NCI-H2107 treated with DMSO at 0.1 percent for 48 hours (cell line): ENCODE measurements at regions not wholly inside any gene's neighbourhood (a gene's known extent, or its start where the extent isn't known, plus 50 kb on each side); places are given as distances from the start of the nearest gene placed in this dataset.
"Not testable (repeated sequence)": the region's sequence is repeated elsewhere in the genome, so short reads cannot be mapped to it uniquely, and the experiment has no call there.

Experiments used
- DNase-seq: peaks from one replicate; lab custom pipeline; 2025; ENCODE audit not compliant: unreplicated experiment; lab: John Stamatoyannopoulos, UW

DNA sequence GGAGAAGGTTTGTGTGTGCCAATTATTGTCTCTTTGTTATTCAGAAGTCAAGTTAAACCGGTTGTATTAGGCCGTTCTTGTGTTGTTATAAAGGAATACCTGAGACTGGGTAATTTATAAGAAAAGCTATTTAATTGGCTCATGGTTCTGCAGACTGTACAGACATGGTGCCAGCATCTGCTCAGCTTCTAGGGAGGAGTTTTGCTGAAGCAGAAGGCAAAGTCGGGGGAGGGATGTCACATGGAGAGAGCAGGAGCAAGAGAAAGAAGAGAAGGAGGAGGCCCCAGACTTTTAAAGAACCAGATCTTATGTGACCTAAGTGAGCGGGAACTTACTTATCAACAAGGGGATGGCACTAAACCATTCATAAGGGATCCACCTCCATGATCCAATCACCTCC lies 349.3 kb upstream of the PCDH18 start:
- no peak for DNase-seq

DNA sequence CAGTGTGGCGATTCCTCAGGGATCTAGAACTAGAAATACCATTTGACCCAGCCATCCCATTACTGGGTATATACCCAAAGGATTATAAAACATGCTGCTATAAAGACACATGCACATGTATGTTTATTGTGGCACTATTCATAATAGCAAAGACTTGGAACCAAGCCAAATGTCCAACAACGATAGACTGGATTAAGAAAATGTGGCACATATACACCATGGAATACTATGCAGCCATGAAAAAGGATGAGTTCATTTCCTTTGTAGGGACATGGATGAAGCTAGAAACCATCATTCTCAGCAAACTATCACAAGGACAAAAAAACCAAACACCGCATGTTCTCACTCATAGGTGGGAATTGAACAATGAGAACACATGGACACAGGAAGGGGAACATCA lies 335.8 kb upstream of the PCDH18 start:
- DNase-seq, result not testable (repeated sequence)

DNA sequence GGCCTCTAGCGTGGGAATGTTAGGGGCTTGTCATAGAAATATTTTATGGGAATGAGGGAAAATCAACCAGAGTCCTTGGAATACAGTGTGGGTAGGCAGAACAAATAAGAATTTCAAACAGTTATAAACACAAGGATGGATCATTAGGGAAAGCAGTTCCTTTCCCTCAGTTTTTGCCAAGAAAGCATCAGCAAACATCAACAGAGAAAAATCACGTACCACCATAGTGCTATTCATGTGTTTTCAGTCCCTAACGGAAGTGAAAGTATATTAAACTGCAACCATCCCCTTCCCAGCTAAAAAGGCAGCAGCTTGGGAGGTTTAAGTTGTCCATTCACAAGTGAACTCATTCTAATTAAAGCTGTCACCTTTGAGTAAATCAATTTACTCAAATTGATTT lies 334.4 kb upstream of the PCDH18 start:
- no peak for DNase-seq

DNA sequence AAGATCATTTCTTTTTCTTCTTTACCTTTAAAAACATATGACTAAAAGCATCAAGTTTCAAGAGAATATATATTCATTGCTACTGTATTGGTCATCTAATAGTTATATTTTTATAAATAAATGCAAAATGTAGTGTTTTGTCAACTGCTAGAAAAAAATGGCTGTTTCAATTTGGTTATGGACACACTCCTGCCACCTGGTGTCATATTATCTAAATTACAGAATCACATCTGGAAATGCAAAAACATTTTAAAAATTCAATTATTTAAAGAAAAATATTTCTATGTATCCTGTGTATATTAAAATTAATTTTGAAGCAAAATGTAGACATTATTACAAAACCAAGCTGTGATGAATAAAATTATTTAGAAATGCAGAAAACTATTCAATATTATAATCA lies 329.4 kb upstream of the PCDH18 start:
- no peak for DNase-seq

DNA sequence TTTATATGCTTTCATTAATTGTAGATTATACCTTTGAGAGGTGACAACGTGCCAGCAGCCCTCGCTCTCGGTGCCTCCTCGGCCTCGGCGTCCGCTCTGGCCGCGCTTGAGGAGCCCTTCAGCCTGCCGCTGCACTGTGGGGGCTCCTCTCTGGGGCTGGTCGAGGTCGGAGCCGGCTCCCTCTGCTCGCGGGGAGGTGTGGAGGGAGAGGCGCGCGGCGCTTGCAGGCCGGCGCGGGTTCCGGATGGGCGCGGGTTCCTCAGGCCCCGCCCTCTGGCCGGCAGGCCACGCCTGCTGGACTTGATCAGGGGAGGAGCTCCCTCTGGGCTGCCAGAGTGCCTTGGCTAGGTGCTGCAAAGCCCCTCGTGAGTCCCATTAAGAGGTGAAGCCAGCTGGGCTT lies 321.1 kb upstream of the PCDH18 start:
- DNase-seq, result no peak

DNA sequence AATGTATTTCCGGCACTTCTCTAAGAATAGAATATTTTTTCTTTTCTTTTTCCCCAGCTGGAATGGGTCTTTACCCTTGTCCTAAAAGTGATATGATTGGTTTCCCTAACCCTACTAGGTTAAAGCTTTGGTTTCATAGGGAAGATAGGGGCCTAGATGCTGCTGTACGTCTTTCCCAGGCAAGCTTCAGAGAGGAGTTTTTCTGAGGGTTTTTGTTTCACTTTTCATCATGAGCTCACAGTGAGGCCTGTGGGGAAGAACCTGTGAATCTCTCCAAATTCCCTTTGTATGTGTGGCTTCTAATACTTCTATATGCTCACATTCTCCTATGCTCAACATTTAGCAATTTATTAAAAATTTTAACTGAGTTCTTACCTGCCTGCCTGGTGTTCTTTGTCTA lies 320.0 kb upstream of the PCDH18 start:
- no peak for DNase-seq

DNA sequence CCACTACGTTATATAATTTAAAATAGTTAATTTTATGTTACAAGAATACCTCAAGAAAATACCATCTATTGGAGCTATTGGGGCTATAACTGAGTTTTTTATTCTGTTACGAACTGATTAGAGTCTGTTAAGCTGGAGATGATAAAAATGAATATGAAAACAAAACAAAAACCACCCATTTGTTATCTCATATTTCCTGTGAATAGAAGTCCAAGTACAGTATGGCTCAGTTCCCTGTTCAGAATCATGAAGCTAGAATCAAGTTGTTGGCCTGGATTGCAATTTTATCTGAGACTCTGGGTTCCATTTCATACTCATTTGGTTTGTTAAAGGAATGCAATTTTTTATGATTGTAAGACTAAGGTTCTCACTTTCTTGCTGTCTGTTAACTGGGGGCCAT lies 319.1 kb upstream of the PCDH18 start:
- DNase-seq, result no peak

DNA sequence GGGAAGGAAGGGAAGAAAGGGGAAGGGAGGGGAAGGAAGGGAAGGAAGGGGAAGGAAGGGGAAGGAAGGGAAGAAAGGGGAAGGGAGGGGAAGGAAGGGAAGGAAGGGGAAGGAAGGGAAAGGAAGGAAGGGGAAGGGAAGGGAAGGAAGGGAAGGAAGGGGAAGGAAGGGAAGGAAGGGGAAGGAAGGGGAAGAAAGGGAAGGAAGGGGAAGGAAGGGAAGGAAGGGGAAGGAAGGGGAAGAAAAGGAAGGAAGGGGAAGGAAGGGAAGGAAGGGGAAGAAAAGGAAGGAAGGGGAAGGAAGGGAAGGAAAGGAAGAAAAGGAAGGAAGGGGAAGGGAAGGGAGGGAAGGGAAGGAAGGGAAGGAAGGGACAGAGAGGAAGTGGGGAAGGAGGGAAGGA lies 295.7 kb upstream of the PCDH18 start:
- not testable (repeated sequence) for DNase-seq

DNA sequence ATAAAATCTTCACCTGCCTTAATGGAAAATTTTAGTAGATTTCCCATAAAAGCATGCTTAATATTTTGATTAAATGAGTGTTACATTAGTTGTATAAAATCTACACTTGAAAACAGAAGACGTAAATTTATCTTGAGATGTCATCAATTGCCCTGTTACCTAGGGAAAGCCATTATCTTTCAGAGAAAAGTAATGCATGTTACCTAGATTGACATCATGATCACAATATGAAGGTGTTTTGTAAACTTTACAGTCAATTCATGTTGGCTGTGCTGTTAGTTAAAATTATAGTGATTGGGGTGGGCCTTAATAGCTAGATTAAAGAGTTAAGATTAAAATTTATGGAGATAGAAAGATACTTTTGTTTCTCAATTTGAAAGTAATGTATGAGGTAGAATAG lies 293.2 kb upstream of the PCDH18 start:
- no peak for DNase-seq

DNA sequence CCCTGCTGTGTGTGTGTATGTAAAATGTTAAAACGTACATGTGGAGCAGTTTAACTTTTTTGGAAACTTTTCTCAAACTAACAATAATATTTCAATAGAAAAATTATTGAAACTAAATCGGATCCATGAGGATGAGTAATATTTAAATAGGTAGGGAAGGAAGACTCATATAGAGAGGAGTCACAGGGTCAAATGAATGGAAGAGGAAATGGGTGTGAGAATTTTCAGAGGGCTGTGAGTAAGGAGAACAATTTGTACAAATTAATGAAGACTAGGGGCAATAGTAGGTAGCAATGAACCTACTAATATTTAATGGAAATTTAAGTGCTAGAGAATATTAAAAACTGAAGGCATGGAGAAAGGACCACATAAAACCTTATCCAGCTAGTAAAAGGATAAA lies 290.7 kb upstream of the PCDH18 start:
- DNase-seq, result no peak

DNA sequence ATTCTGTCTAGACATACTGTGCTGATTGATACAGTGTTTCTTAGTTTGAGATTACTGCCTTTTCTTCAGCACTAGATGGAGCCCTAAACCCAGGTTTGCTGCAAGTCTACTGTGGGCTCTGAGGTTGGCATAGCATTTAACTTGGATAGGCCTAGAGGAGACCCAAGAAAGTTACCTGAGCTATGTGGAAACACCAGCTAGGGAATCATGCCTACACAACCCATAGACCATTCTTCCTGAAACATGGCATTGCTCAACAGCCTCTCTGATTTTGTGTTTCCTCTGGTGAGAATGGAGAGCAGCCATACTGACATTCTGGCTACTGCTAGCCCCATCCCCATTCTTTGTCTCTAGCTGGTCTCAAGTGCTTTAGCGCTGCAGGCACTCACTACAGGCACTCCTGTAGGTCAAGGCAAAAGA lies 287.7 kb upstream of the PCDH18 start:
- no peak for DNase-seq

DNA sequence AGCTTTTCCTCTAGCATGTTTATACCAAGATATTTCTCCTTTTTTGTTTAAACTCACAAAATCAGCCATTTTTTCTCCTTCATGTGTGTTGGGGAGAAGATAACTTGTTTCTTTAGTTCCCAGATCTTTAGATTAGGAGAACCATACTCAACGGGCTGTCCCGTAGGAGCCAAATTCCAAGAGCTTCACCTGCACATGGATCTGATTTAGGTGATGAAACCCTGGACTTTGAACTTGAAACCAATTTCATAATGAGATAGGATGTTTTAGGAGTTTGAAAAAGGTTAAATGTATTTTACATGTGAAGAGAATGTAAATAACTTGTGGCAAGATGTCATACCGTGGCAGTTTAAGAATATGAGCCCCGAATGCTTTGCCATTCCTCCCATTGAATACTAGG lies 280.0 kb upstream of the PCDH18 start:
- no peak for DNase-seq

DNA sequence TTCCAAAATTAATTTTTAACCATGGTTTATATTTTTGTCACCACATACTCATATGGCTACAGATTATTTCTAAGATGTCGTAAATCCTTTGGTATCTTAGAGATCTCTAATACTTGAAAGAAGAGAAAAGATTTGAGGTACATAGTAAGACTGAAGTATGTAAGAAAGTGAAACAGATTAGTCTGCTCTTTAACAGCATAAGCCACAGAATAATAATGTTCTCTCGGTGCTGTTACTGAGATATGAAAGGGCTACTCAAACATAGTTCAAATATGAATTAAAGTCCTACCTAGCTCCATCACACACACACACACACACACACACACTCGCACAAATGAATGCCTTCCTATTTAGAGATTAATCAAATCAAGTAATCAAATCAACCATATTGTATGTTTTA lies 274.1 kb upstream of the PCDH18 start:
- no peak for DNase-seq

DNA sequence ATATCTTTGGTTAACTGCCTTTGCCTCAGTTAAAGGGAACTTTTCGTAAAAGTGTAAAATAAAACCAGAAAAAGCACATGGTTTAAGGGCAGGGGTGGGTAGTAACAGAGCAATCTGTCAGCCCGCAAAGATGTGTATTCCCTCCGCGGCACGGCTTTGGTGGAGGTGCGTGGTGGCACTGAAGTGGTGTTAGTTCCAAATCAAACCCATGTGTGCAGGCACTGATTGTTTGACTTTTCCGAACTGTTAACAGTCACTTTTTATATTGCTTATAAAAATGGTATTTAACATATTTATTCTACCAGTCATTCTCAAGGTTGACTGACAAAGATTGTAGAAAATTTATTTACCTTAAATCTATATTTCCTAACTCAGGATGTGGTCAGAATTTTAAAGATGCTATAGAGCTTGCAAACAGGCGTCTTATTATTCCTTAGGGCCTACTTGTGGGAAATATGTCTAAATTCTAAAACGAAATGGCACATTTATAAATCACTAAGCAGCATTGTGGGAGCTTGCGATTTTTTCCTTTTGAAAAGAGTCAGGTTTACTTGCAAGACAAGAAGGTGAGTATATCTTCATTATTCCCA lies 272.7 kb upstream of the PCDH18 start:
- DNase-seq, result no peak

DNA sequence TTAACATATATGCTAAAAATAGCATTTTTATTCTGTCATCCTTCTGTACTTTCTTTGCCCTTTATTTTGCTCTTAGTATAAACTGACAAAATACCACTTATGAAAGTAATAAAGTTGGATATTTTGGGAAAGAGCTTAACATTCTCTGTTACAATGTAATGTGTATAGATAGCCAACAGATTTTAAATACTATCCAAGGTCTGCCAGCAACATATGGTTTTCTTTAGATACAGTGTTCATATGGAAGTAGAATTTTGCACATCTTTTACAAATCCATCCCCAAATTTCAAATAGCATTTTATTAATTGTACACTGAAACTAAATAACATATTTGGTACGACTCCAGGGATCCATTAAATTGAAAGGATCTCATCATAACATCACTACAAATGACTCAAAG lies 268.6 kb upstream of the PCDH18 start:
- no peak for DNase-seq

DNA sequence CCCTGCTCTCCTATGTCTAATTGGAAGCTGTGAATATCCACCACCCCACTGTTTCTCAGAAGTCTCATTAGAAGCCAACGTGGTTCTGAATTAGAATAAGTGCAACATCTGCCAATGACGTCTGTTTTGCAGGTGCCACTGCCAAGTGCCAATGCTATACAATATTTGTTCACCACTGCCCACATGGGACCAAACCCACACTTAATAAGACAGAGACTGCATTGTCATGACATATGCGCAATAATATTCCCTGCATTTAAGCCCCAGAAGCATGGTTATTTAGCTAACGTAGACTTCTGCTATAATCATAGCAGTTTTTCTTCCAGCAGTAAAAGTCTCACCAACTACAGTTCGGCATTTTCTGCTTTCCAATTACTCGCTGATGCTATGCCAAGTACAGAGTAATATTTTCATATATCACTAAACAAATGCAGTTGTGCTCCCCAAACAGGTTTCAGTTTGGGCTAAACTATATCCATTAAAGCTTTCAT lies 262.5 kb upstream of the PCDH18 start:
- DNase-seq, result no peak

DNA sequence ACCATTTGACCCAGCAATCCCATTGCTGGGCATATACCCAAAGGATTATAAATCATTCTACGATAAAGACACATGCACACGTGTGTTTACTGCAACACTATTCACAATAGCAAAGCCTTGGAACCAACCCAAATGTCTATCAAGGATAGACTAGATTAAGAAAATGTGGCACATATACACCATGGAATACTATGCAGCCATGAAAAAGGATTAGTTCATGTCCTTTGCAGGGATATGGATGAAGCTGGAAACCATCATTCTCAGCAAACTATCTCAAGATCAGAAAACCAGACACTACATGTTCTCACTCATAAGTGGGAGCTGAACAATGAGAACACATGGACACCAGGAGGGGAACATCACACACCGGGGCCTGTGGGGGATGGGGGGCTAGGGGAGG lies 257.0 kb upstream of the PCDH18 start:
- DNase-seq, result not testable (repeated sequence)

DNA sequence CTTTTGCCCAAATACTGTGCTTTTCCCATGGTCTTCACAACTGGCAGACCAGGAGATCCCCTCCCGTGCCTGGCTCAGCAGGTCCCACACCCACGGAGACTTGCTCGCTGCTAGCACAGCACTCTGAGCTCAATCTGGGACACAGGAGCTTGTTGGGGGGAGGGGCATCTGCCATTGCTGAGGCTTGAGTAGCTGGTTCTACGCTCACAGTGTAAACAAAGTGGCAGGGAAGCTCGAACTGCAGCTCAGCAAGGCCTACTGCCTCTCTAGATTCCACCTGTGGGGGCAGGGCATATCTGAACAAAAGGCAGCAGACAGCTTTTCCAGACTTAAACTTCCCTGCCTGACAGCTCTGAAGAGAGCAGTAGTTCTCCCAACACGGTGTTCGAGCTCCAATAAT lies 251.6 kb upstream of the PCDH18 start:
- not testable (repeated sequence) for DNase-seq

DNA sequence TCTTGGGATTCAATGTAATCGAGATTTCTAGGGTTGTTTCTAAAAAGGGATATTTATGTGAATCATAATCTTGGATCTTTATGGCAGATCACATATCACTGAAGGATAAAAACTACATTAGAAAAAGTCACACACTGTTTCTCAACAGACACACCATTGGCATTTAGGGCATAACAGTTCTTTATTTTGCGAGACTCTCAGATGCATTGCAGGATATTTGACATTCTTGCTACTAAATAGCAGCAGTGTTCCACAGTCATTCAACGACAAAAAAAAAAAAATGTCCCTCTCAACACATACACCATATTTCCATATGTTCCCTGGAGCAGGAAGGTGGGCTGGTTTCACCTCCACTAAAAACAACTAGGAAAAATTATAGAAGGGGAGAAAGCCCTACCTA lies 243.4 kb upstream of the PCDH18 start:
- no peak for DNase-seq

DNA sequence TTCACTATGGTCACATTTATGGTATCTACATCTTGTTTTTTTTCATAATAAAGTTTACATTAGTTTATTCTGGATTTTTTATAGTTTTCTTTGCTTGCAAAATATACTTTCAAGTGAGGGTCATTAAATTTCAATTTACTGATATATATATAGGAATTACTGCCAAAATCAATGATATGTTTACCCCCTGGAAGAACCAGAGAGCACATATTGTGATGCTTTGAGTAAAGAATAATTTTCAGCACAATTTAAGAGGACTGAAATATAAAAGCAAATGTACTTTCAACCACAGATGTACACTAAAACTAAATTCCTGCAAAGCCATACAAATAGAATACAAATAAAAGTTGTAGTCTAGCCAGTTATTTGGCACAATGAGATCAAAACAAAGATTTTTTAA lies 242.2 kb upstream of the PCDH18 start:
- no peak for DNase-seq

DNA sequence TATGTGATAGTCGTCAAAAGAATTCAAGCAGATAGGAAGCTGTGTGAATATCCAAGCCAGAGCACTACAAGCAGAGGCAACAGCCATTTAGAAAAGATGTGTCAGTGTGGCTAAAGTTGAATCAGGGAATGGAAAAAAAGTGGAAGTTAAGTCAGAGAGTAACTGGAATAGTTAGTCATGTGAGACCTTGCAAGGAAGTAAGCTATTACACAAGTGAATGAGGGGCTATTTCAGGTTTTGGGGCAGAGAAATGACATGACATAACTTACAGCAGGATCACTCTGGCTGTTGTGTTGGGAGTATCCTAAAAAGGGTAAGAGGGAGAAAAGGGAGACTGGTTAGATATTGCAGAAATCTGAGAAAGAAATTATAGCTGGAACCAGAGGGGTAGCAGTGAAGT lies 236.6 kb upstream of the PCDH18 start:
- DNase-seq, result no peak

DNA sequence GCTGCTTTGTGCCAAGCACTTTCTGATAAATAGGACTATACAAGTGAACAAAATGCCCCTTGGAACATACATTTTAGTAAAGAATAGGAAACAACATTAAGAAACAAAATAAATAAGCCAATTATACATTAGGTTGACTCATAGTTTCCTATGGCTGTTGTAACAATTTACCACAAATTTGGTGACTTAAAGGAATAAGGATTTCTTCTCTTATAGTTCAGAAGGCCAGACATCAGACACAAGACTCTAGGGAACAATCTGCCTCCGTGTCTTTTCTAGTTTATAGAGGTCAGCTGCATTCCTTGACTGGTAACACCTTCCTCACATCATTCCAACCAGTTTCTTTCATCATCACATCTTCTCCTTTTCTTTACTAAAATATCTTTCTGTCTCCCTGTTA lies 235.9 kb upstream of the PCDH18 start:
- DNase-seq, result no peak

DNA sequence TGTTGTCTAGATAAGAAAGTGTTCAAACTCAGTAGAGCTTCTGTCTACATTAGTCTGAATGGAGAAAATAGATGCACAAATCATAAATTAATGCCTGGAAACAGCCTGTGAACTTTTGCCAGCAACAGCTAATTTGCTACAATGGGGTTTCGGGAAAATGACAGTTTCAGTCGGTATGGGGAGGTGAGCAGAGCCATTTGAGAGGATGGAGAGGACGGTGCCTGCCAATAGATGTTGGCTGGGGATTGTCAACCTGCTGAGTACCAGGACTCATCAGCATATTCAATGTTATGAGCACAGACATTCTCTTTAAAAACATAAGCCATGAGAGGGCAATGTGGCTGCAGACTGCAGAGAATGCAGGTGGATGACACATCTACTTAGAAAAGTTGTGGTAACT lies 230.3 kb upstream of the PCDH18 start:
- DNase-seq, result no peak
